IPS-18a (cell line): ENCODE measurements at regions not wholly inside any gene's neighbourhood (a gene's known extent, or its start where the extent isn't known, plus 50 kb on each side); places are given as distances from the start of the nearest gene placed in this dataset.

Experiments used
- H3K27ac ChIP-seq: one replicate; pipeline ENCODE4 v1.5.1; 2013; ENCODE audit warnings: low read length
- H3K27me3 ChIP-seq: one replicate; pipeline ENCODE4 v1.6.1; 2013; ENCODE audit warnings: mild to moderate bottlenecking, low read length; ENCODE audit not compliant: control insufficient read depth, insufficient read depth
- H3K36me3 ChIP-seq: one replicate; pipeline ENCODE4 v1.6.1; 2013; ENCODE audit warnings: low read depth, low read length; ENCODE audit not compliant: control insufficient read depth
- H3K4me1 ChIP-seq: one replicate; pipeline ENCODE4 v1.6.1; 2013; ENCODE audit warnings: low read depth, low read length; ENCODE audit not compliant: control insufficient read depth
- H3K4me3 ChIP-seq: one replicate; pipeline ENCODE4 v1.5.1; 2013; ENCODE audit warnings: low read length
- H3K9ac ChIP-seq: one replicate; pipeline ENCODE4 v1.6.1; 2013; ENCODE audit warnings: mild to moderate bottlenecking, low read length, moderate library complexity
- H3K9me3 ChIP-seq: one replicate; pipeline ENCODE4 v1.6.1; 2013; ENCODE audit warnings: low read depth, low read length; ENCODE audit not compliant: control insufficient read depth

DNA sequence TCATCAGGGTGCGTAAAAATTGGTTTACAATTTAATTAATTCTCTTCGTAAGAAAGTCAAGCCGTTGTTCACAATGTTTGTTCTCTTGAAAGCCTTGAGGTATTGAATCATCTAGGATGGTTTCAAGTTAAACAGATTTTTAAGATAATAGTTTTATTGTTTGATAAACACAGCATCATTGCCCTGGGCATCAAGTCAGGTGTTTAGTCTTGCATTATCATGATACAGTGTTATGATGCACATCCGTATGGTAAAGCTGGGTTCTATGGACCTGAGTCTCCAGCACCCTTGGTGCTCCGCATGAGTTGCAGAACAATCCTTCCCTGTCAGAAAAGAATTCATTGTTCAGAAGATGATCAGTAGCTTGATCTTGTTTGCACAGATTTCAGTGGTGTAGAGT lies 359.5 kb downstream of the LMO4 start:
- Histone ChIP-seq H3K27ac (no peak overlapping the region), H3K36me3 (no peaks in the 10 kb centered on the region), H3K9me3 (no peaks in the 10 kb centered on the region)

DNA sequence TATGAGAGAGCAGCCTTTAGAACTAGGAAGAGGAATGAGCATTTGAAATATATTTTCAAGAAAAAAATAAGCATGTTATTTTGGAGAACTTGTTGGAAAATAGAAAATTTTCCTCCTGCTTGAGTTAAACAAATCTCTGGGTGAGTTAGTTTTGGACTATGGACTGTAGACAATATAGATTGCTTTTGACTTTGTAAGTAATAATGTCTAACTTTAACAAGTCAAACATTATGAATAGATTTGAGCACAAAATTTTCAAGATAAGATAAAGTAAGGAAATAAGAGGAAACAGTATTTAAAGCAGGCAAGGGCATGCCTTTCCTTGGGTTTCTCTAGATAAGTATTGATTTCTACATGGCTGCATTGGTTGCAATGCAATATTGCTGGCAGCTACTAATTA lies 360.8 kb downstream of the LMO4 start:
- Histone ChIP-seq H3K27me3 (peaks cover 3% of the 10 kb centered on the region), H3K27ac (no peak overlapping the region)

More for the DNA sequence above, 359.5 kb downstream of the LMO4 start:
- Histone ChIP-seq H3K4me1 (peaks cover 38% of the 10 kb centered on the region), H3K9ac (no peak overlapping the region), H3K4me3 (no peak overlapping the region), H3K27me3 (peaks cover 10% of the 10 kb centered on the region)

DNA sequence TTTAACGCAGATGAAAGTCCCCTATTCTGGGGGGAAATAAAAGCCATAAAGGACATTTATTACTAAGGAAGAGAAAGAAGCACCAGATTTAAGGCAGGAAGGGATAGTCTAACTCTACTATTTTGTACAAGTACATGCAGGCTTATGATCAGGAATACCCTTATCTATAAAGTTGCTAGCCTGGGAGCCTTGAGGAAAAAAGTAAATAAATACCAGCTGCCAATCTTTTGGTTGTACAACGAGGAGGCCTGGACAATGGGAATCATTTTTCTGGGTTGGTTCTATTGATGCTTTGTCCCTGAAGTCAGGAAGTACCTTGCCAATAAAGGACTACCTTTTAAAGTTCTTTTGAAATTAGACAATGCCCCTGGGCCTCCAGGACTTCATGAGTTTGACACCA lies 367.8 kb downstream of the LMO4 start:
- no peaks in the 10 kb centered on the region for H3K9me3 ChIP-seq
- no peaks in the 10 kb centered on the region for H3K36me3 ChIP-seq
- H3K27ac ChIP-seq, result no peak overlapping the region
- no peak overlapping the region for H3K4me3 ChIP-seq
- H3K27me3 ChIP-seq, result no peaks in the 10 kb centered on the region
- no peak overlapping the region for H3K9ac ChIP-seq
- H3K4me1 ChIP-seq, result no peaks in the 10 kb centered on the region

More for the DNA sequence above, 360.8 kb downstream of the LMO4 start:
- Histone ChIP-seq H3K36me3 (no peaks in the 10 kb centered on the region), H3K9ac (no peak overlapping the region), H3K4me3 (no peak overlapping the region), H3K9me3 (no peaks in the 10 kb centered on the region), H3K4me1 (peaks cover 26% of the 10 kb centered on the region)

DNA sequence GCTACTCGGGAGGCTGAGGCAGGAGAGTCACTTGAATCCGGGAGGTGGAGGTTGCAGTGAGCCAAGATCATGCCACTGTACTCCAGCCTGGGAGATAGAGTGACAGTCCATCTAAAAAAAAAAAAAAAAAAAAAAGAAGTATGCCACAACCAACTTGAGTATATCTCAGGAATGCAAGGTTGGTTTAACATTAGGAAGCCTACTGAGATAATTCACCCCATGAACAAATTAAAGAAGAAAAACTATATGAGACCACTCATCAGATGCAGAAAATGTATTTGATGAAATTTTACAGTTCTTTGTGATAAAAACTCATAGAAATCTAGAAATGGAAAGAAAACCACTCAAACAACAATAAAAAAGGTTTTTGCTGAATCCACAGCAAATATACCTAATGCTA lies 373.8 kb downstream of the LMO4 start:
- no peak overlapping the region for H3K4me3 ChIP-seq
- H3K4me1 ChIP-seq, result no peaks in the 10 kb centered on the region
- no peaks in the 10 kb centered on the region for H3K27me3 ChIP-seq
- no peaks in the 10 kb centered on the region for H3K36me3 ChIP-seq
- no peak overlapping the region for H3K27ac ChIP-seq
- no peaks in the 10 kb centered on the region for H3K9me3 ChIP-seq
- no peak overlapping the region for H3K9ac ChIP-seq

DNA sequence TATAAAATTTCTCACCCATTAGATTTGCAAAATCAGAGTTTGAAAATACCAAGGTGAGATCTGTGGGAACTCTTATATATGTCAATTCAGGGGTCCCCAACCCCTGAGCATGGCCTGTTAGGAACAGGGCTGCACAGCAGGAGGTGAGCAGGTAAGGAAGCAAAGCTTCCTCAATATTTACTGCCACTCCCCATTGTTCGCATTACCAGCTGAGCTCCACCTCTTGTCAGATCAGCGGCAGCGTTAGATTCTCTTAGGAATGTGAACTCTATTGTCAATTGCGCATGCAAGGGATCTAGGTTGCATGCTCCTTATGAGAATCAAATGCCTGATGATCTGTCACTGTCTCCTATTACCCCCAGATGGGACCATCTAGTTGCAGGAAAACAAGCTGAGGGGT lies 376.6 kb downstream of the LMO4 start:
- Histone ChIP-seq H3K4me3 (no peak overlapping the region), H3K9ac (no peak overlapping the region), H3K4me1 (no peaks in the 10 kb centered on the region), H3K9me3 (no peaks in the 10 kb centered on the region), H3K27me3 (no peaks in the 10 kb centered on the region), H3K27ac (no peak overlapping the region), H3K36me3 (no peaks in the 10 kb centered on the region)

DNA sequence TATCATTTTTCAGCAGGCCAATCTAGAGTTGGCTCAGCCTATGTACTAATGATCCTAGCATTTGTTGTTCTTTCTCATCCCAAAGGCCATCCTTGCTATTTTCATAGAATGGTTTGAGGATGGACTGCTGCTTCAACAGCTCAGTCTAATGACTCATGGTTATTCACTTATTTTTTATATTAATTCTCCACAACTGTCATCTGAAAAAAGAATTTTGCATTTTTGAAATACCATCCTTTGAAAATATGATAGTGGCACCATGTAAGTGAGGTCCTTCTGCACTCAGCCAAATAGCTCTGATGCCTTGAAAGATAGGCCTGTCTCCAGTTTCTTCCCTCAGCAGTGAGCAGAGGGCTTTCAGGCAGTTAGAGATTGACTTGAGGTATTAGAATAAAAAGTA lies 377.5 kb downstream of the LMO4 start:
- Histone ChIP-seq H3K36me3 (no peaks in the 10 kb centered on the region), H3K9me3 (no peaks in the 10 kb centered on the region), H3K27ac (no peak overlapping the region)

DNA sequence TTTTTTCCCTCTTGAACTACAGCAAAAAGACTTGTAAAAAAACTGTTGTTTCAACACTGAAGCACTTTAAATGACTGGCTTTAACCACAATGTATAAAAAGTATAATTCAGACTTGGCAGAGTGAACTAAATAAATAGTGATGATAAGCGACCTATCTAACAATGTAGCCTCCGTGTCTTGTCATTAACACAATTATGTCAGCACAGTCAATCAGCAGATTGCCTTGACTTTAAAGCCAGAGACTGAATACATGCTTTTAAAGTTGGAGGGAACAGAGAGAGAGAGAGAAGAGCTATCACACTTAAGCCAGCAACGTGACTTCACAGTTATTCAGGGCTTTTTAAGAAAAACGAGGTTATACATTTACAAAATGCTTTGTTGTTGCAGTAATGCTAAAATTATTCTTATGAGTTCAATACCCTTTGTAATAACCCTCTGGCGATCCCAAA lies 378.1 kb downstream of the LMO4 start:
- no peak overlapping the region for H3K9ac ChIP-seq
- H3K9me3 ChIP-seq, result no peaks in the 10 kb centered on the region
- no peaks in the 10 kb centered on the region for H3K36me3 ChIP-seq
- H3K4me1 ChIP-seq, result no peaks in the 10 kb centered on the region
- H3K27ac ChIP-seq, result no peak overlapping the region
- H3K27me3 ChIP-seq, result no peaks in the 10 kb centered on the region
- H3K4me3 ChIP-seq, result no peak overlapping the region

More for the DNA sequence above, 377.5 kb downstream of the LMO4 start:
- no peak overlapping the region for H3K9ac ChIP-seq
- no peak overlapping the region for H3K4me3 ChIP-seq
- H3K27me3 ChIP-seq, result no peaks in the 10 kb centered on the region
- H3K4me1 ChIP-seq, result no peaks in the 10 kb centered on the region

DNA sequence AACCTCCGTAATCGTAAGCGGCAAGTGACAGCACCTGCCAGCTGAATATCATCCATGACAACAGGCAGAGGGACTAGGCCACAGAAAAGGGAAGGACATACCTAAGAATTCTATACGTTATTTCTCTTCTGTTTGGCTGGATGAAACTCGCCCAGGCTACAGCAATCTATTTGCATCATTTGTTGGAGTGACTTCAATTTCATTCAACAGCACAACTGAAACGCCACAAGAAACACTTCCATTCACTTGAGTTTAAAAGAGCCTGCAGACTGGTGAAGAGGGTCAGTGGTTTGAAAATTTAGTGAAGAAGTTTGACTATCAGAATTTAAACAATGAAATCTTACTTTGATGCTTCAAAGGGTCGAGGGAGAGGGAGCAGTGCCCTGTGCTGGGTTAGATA lies 378.7 kb downstream of the LMO4 start:
- H3K27ac ChIP-seq, result no peak overlapping the region

DNA sequence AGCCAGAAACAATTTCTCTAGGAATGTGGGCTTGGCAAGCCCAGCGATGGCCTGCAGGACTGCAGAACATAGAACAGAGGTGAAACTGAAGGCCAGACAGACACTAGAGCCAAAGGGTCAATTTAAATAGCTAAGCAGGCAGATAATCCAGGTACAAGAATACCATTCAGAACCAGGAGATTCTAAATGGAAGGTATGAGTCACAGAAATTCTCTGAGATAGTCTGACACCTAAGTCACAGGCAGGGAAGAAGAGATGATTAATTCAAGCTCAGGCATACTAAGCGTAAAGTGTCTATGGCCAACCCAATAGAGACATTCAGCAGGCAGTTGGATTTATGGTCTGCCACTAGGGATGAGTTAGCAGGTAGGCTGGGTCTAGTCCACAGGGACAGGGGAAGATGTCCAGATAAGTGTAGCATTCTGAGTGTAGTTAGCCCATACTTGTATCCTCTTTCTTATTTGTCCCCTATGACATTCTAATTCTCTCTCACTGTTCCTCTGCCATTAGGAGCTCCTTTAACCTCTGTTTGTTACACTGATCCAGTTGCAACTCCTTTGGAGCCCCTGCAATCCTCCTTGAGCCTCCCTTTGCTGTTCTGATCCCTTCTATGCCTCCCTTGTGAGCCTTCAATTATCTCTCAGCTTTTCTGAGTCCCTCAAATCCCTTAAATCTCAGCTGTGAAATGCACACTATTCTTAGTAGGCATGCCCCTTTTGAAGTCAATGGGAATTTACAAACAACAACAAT lies 383.8 kb downstream of the LMO4 start:
- Histone ChIP-seq H3K9me3 (no peaks in the 10 kb centered on the region), H3K4me3 (no peak overlapping the region), H3K27ac (no peak overlapping the region), H3K27me3 (no peaks in the 10 kb centered on the region), H3K9ac (no peak overlapping the region), H3K4me1 (no peaks in the 10 kb centered on the region), H3K36me3 (no peaks in the 10 kb centered on the region)

More for the DNA sequence above, 378.7 kb downstream of the LMO4 start:
- H3K9ac ChIP-seq, result no peak overlapping the region
- no peaks in the 10 kb centered on the region for H3K9me3 ChIP-seq
- no peaks in the 10 kb centered on the region for H3K36me3 ChIP-seq
- H3K4me3 ChIP-seq, result no peak overlapping the region
- H3K4me1 ChIP-seq, result no peaks in the 10 kb centered on the region
- no peaks in the 10 kb centered on the region for H3K27me3 ChIP-seq

DNA sequence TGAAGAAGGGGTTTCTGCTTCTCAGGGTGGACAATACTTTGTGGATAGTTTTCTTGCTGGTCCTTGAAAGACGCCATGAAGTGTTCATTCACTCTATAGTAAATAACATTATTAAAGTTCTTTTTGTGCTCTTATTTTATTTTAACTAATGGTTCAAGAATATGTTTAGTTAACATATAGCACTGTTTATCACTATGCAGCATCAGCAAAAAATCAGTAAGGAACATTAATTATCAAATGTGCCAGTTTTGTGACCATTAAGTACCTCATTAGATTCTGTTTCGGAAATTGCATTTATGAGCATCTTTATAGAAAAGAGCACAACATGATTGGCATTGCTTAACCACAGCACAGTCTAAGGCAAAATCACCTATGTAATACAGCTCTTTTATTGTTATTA lies 385.6 kb downstream of the LMO4 start:
- H3K36me3 ChIP-seq, result no peaks in the 10 kb centered on the region
- H3K27ac ChIP-seq, result no peak overlapping the region
- no peak overlapping the region for H3K9ac ChIP-seq
- H3K4me3 ChIP-seq, result no peak overlapping the region
- H3K27me3 ChIP-seq, result no peaks in the 10 kb centered on the region
- H3K4me1 ChIP-seq, result no peaks in the 10 kb centered on the region
- no peaks in the 10 kb centered on the region for H3K9me3 ChIP-seq

DNA sequence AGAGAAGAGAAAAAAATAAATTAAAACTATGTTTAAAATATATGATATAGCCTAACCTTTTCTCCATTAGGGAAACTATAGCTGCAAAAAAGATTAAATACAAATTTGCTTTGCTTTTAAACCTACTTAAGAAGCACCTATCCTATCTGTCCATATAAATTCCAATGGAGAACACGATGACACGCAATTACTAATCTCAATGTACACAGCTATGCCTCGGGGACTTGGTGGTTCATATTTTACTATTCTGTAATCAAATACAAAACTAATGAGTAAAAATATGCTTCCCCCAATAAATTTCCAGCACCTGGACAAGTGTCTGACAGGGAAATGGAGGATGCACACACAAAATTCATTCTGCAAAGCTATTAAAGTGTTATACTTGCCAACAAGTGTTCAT lies 386.4 kb downstream of the LMO4 start:
- Histone ChIP-seq H3K4me1 (no peaks in the 10 kb centered on the region), H3K27me3 (no peaks in the 10 kb centered on the region), H3K36me3 (no peaks in the 10 kb centered on the region), H3K27ac (no peak overlapping the region), H3K4me3 (no peak overlapping the region), H3K9ac (no peak overlapping the region), H3K9me3 (no peaks in the 10 kb centered on the region)

DNA sequence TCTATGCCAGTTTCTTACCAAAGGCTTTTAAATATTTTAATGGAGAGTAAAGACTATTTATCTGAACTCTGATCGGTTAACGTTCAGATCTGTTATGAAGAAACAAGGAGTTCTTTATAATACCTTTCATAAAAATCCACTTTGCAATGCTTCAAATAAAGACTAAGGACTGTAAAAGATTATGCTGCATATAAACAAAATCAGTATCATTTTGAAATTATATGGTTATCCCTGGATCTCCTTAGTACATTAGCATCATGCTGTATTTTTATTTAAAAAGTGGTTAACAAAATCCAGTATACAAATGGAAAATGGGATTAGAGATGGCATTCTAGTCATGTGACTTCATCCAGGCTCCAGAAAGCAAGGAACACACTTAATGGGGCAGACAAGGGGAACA lies 386.8 kb downstream of the LMO4 start:
- Histone ChIP-seq H3K9ac (no peak overlapping the region), H3K4me1 (no peaks in the 10 kb centered on the region), H3K27me3 (no peaks in the 10 kb centered on the region), H3K27ac (no peak overlapping the region), H3K9me3 (no peaks in the 10 kb centered on the region), H3K4me3 (no peak overlapping the region), H3K36me3 (no peaks in the 10 kb centered on the region)
